ENCODE measurements at regions not wholly inside any gene's neighbourhood (a gene's known extent, or its start where the extent isn't known, plus 50 kb on each side); places are given as distances from the start of the nearest gene placed in this dataset.

DNA sequence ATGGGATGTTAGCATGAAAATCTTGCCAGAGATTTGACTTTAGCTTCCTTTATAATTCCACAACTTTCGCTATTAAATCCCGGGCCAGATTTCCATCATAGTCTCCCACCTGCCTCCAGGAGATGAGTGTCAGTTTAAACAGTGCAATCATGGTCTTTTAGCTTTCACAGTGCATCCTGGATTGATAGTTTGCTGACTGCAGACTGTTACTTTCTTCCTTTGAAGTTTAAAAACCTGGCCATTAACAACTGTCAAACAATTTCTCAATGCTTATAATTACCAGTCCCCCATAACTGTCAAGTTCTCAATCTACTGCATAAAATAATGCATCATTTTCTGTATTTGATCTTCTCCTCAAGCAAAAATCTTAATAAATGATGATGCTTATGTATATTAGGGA, 108.4 kb upstream of the FSTL5 start:
- no peak for TF ChIP-seq POLR2A (IDR thresholded peaks at IDR 0.05; ENCODE audit: low read depth, low read length)
- DNase-seq (ENCODE audit: insufficient read length, low spot score) (no peak), FAIRE-seq (no peak)

DNA sequence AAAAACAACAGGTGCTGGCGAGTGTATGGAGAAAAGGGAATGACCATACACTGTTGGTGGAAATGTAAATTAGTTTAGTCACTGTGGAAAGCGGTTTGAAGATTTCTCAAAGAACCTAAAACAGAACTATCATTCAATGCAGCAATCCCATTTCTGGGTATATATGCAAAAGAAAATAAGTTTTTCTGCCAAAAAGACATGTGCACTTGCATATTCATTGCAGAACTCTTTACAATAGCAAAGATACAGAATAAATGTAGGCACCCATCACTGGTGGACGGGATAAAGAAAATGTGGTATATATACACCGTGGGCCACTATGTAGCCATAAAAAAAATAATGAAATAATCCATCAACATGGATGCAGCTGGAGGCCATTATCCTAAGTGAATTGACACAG, 105.1 kb upstream of the FSTL5 start:
- FAIRE-seq = no peak
- no peak for TF ChIP-seq POLR2A (IDR thresholded peaks at IDR 0.05; ENCODE audit: low read depth, low read length)
- no peak for DNase-seq (ENCODE audit: insufficient read length, low spot score)

DNA sequence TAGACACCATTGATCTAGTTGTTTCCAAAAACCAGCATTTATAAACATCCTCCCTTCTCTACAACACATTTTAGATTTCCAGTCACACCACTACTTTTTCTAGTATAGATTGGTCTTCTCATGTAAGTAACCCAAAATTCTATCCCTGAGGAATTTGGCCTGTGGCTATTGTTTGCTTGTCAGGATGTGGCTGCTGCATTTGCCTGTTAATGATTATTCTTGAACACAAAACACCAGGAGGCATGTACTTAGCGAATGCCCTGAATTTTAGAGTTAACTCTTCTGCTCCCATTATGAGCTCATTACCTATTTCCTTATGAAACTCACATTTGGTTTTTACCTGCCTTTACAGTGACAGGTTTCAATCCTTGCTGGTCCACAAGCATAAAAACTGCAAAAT, 102.0 kb upstream of the FSTL5 start:
- no peak for DNase-seq (ENCODE audit: insufficient read length, low spot score)
- TF ChIP-seq POLR2A (IDR thresholded peaks at IDR 0.05; ENCODE audit: low read depth, low read length) = no peak
- no peak for FAIRE-seq

DNA sequence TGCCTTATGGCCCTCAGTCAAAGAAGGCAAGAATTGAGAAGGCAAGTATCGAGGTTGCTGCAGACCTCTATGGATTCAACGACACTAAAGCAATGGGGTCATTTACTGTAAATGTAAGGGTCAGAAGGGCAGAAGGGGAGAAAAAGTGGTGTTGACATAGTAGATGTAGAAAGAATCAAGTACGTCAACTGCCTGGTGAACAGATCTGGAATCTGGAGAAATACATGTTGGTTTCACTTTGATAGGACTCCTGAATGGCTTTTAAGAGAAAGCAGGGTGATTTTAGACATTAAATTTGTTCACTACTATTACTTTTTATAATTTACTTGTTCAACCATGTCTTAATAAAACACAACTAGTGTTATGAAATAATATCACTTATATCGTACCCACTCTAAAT, 81.3 kb upstream of the FSTL5 start:
- FAIRE-seq (no peak), DNase-seq (ENCODE audit: insufficient read length, low spot score) (no peak)

DNA sequence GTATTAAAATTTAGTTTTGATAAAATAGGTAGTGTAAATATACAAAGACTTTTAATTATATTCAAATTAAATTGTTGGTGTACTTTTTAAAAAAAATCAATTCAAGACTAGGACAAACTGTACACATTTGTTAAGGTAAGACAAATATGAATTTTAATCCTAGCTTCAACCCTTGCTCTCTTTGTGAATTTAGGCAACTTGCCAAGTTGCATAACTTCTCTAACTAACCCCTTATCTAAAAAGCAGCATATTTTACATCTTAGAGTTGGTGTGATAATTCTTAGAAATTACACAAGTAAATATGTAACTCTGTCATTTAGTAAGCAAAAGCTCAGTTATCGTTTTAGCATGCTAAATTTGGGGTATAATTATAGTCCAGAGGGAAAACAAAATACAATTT, 78.1 kb upstream of the FSTL5 start:
- no peak for TF ChIP-seq POLR2A (IDR thresholded peaks at IDR 0.05; ENCODE audit: low read depth, low read length)
- no peak for FAIRE-seq
- DNase-seq (ENCODE audit: insufficient read length, low spot score) = no peak

More for the DNA sequence above, 81.3 kb upstream of the FSTL5 start:
- no peak for TF ChIP-seq POLR2A (IDR thresholded peaks at IDR 0.05; ENCODE audit: low read depth, low read length)

DNA sequence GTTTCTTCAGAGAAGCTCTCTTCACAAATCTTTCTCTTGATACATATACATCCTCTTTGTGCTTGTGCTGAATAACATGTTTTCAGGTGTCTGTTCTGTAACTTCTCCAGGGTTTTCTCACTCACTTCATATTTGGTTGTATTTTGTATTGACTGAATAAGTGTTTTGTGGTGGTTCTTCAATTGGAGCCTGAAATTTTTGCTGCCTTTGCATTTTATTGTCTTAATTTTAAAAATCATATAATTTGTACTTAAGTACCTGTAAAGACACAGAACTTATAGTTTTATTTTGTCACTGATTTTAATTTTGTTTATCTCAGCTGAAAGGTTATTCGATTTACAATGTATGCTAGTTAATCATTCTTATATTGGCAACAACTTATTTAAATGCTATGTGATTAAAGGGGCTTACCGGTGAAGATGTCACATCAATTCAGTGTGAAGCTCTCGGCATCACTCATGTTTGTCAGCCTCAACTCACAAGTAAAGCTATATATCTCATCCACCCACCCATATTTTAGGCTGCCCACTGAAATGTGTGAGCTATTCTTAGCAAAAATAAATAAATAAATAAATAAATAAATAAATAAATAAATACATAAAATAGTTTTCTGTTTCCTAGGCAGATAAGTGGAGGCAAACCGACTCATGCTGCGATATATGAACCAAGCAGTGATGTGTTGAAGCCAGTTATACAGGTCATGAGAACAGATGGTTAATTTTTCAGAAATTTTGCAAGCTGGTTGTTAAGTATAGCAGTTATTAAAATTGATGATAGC, 76.4 kb upstream of the FSTL5 start:
- TF ChIP-seq POLR2A (IDR thresholded peaks at IDR 0.05; ENCODE audit: low read depth, low read length) = no peak
- DNase-seq (ENCODE audit: insufficient read length, low spot score) (no peak), FAIRE-seq (no peak)

DNA sequence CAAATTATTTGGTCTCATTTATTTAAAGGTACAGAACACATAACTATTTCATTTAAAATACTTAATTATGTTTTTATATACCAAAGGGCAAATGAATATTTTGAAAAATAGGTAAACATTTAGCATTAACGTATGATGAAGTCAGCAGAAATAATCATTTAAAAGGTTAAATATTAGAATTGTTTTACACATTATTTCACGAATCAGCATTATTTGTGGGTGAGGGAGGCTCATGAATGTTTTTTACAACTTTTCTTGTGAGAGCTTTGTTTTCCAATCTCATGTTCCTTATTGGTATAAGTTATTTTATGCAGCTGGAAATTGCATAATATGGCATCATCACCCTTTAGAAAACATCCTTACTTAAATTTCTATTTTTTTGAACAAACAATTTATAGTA, 73.9 kb upstream of the FSTL5 start:
- DNase-seq (ENCODE audit: insufficient read length, low spot score) (no peak), FAIRE-seq (no peak)
- TF ChIP-seq POLR2A (IDR thresholded peaks at IDR 0.05; ENCODE audit: low read depth, low read length) = no peak

DNA sequence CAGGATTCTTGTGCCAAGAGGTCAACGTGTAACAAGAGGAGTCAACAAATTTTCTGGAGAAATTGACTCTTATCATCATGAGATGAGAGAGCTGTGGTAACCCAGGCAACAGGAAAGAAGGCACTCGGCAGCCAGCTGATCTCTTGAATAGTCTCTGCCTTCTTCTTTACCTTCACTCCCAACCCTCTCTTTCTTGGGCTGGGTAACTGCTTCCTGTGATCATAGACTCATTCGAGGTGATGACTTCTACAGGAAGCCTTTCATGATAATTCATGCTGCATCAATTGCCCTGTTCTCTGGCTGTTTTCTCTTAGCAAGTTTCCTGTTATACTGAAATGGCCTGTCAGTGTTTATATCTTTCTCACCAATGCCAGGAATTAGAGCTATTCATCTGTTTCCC, 70.8 kb upstream of the FSTL5 start:
- TF ChIP-seq POLR2A (IDR thresholded peaks at IDR 0.05; ENCODE audit: low read depth, low read length) = no peak
- no peak for FAIRE-seq
- DNase-seq (ENCODE audit: insufficient read length, low spot score) = no peak

DNA sequence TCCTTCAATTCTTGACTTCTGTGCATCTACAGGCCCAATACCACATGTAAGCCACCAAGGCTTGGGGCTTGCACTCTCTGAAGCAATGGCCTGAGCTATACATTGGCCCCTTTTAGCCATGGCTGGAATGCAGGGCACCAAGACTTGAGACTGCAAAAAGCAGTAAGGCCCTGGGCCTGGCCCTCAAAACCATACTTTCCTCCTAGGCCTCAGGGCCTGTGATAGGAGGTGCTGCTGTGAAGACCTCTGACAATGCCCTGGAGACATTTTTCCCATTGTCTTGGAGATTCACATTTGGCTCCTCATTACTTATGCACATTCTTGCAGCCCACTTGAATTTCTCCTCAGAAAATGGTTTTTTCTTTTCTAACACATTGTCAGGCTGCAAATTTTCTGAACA, 68.5 kb upstream of the FSTL5 start:
- TF ChIP-seq POLR2A (IDR thresholded peaks at IDR 0.05; ENCODE audit: low read depth, low read length) = no peak
- DNase-seq (ENCODE audit: insufficient read length, low spot score) = no peak
- no peak for FAIRE-seq

DNA sequence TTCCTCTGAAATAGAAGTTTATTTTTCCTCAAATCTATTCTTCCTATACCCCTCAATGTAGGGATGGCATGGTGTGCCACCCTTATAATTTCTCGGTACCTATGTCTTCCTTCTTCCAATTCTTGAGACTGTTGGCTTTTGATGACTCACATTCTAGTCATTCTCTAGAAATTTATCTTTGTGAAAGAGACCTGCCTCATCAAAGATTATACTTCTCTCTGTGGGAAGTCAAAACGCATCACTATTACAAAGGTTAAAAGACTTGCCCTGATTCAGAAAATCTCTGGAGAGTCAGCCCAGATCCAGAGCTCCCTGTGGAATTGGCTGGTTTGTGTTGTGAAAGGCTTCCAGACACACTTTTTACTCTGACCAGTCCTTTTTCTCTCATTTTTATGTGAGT, 65.9 kb upstream of the FSTL5 start:
- peak; percentile 1 for DNase-seq (ENCODE audit: insufficient read length, low spot score)
- no peak for FAIRE-seq
- TF ChIP-seq POLR2A (IDR thresholded peaks at IDR 0.05; ENCODE audit: low read depth, low read length) = no peak

DNA sequence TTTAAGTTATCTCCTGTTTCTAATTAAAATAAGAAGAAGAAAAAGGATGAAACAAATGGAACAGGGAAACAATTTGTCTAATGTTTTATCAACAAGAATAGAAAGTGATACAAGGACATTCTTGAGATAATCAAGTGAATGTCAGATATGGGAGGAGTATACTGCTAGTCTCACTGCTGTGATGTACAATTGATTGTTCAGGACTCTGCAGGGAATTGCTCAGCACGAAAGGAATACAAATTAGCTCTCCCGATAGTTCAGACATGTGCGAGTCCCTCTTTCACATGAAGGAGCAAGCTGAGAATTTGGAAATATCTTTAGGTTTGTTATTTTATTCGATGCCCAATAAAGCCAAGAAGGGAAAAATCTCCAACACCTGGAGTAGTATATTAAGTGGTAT, 57.3 kb upstream of the FSTL5 start:
- TF ChIP-seq POLR2A (IDR thresholded peaks at IDR 0.05; ENCODE audit: low read depth, low read length) = no peak
- DNase-seq (ENCODE audit: insufficient read length, low spot score) (no peak), FAIRE-seq (no peak)
